ENCODE measurements at regions not wholly inside any gene's neighbourhood (a gene's known extent, or its start where the extent isn't known, plus 50 kb on each side); places are given as distances from the start of the nearest gene placed in this dataset.
"Not testable (repeated sequence)": the region's sequence is repeated elsewhere in the genome, so short reads cannot be mapped to it uniquely, and the experiment has no call there.

DNA sequence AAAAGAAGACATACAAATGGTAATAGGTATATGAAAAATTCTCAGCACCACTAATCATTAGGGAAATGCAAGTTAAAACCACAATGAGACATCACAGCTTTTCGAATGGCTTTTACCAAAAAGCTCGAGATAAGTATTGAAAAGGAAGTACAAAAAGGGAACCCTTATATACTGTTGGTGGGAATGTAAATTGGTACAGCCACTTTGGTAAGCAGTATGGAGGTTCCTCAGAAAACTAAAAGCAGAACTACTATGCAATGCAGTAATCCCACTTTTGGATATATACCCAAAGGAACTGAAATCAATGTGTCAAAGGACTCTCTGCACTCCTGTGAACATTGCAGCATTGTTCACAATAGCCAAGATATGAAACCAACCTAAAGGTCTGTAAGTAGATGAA lies 107.5 kb upstream of the SPATS2L start:
- H3K4me1 ChIP-seq: no peaks in the 10 kb centered on the region
- ATAC-seq (peak in 3 of 4 donors; percentile 34 to 56 (median 42)), DNase-seq (no peak)
- no peaks in the 10 kb centered on the region for H3K36me3 ChIP-seq
- TF ChIP-seq POLR2A (IDR thresholded peaks at IDR 0.05): no peak
- TF ChIP-seq, protein P1, sequence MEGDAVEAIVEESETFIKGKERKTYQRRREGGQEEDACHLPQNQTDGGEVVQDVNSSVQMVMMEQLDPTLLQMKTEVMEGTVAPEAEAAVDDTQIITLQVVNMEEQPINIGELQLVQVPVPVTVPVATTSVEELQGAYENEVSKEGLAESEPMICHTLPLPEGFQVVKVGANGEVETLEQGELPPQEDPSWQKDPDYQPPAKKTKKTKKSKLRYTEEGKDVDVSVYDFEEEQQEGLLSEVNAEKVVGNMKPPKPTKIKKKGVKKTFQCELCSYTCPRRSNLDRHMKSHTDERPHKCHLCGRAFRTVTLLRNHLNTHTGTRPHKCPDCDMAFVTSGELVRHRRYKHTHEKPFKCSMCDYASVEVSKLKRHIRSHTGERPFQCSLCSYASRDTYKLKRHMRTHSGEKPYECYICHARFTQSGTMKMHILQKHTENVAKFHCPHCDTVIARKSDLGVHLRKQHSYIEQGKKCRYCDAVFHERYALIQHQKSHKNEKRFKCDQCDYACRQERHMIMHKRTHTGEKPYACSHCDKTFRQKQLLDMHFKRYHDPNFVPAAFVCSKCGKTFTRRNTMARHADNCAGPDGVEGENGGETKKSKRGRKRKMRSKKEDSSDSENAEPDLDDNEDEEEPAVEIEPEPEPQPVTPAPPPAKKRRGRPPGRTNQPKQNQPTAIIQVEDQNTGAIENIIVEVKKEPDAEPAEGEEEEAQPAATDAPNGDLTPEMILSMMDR (IDR thresholded peaks at IDR 0.05): no peak
- no peaks in the 10 kb centered on the region for H3K27me3 ChIP-seq
- intact Hi-C loops (cut with DNase I): no loop called here
- no peak overlapping the region for H3K27ac ChIP-seq
- WGBS (ENCODE audit: insufficient coverage, low coverage, low lambda C conversion rate, missing lambda C conversion rate): 50% methylated on average over 2 of the region's 2 CpGs
- H3K9me3 ChIP-seq: no peaks in the 10 kb centered on the region
- no peak overlapping the region for H3K4me3 ChIP-seq

DNA sequence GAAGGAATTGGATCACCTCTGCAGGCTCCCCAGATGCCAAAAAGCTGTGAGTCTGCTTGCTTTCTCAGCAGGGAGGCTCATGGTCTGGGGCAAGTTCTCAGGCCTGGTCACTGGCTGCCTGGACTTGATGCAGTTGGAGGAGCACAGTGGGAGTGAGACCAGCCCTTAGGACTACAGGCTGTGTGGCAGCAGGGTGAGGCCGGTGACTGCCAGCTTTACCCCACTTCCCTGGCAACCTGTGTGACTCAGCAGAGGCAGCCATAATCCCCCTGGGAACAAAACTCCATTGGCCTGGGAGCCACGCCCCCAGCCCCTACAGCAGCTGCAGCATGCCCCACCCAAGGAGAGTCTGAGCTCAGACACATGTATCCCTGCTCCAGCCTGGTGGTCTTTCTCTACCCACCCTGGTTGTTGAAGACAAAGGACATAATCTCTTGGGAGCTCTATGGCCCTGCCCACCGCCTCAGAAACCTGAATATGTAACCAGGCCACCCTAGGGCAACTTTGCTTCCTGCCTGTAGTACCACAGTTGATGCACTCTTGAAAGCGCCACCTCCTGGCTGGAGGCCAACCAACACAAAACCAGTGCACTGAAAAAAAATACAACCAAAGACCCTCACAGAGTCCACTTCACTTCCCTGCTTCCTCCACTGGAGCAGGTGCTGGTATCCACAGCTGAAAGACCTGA lies 106.8 kb upstream of the SPATS2L start:
- no peak for TF ChIP-seq POLR2A (IDR thresholded peaks at IDR 0.05)
- TF ChIP-seq, protein P1 (IDR thresholded peaks at IDR 0.05): no peak
- DNase-seq: no peak
- H3K27ac ChIP-seq: no peak overlapping the region
- H3K9me3 ChIP-seq: no peaks in the 10 kb centered on the region
- H3K27me3 ChIP-seq: no peaks in the 10 kb centered on the region
- no peak for ATAC-seq
- no peaks in the 10 kb centered on the region for H3K36me3 ChIP-seq
- H3K4me1 ChIP-seq: no peaks in the 10 kb centered on the region
- 90% methylated on average over 2 of the region's 4 CpGs for WGBS (ENCODE audit: insufficient coverage, low coverage, low lambda C conversion rate, missing lambda C conversion rate)
- H3K4me3 ChIP-seq: no peak overlapping the region
- intact Hi-C loops (cut with DNase I): no loop called here

- H3K4me3 ChIP-seq; ATAC-seq; H3K4me1 ChIP-seq; intact Hi-C loops (cut with DNase I); H3K27ac ChIP-seq; H3K9me3 ChIP-seq; H3K27me3 ChIP-seq; H3K36me3 ChIP-seq; DNase-seq: not testable (repeated sequence)
- 76% methylated on average over 4 of the region's 4 CpGs for WGBS (ENCODE audit: insufficient coverage, low coverage, low lambda C conversion rate, missing lambda C conversion rate)
Measured at GRCh38 chr2:200201839-200202238, 104.7 kb upstream of the SPATS2L start.

DNA sequence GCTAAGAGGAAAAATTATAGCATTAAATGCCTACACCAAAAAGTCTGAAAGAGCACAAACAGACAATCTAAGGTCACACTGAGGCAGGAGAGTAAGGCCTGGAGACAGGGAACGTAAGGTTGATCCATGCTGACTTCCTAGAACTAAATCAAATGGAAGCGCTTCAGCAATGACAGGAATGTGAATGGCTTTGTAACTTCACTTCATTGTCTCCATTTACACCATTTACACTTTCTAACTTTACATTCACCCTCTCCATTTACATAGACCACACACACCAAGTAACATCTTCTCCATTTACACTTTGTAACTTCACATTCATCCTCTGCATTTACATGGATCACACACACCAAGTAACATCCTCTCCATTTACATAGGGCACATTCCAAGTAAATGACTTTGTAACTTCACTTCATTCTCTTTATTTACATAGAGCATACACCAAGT lies 103.1 kb upstream of the SPATS2L start:
- H3K4me3 ChIP-seq: no peak overlapping the region
- ATAC-seq: no peak
- intact Hi-C loops (cut with DNase I): no loop called here
- DNase-seq: no peak
- no peaks in the 10 kb centered on the region for H3K36me3 ChIP-seq
- 82% methylated on average over 2 of the region's 2 CpGs for WGBS (ENCODE audit: insufficient coverage, low coverage, low lambda C conversion rate, missing lambda C conversion rate)
- H3K27ac ChIP-seq: no peak overlapping the region
- no peaks in the 10 kb centered on the region for H3K9me3 ChIP-seq
- H3K4me1 ChIP-seq: no peaks in the 10 kb centered on the region
- no peaks in the 10 kb centered on the region for H3K27me3 ChIP-seq
- TF ChIP-seq, protein P1 (IDR thresholded peaks at IDR 0.05): no peak

DNA sequence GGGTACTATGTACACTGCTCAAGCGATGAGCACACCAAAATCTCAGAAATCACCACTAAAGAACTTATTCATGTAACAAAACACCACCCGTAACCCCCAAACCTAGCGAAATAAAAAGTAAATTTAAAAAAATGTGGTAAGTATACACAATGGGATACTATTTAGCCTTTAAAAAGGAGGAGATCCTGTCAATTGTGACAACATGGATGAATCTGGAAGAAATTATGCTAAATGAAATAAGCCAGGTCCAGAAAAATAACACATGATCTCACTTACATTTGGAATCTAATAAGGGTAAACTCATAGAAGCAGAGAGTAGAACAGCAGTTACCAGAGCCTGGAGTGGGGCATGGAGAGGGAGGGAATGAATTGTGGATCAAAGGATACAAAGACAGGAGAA lies 98.5 kb upstream of the SPATS2L start:
- Histone ChIP-seq H3K36me3 (no peaks in the 10 kb centered on the region), H3K27ac (no peak overlapping the region), H3K4me1 (peaks cover 0 to 2% (median under 1%) of the 10 kb centered on the region in 4 donors), H3K27me3 (no peaks in the 10 kb centered on the region), H3K9me3 (no peaks in the 10 kb centered on the region), H3K4me3 (no peak overlapping the region)
- TF ChIP-seq, protein P1 (IDR thresholded peaks at IDR 0.05): no peak
- no peak for TF ChIP-seq POLR2A (IDR thresholded peaks at IDR 0.05)
- DNase-seq (no peak), ATAC-seq (no peak)
- WGBS (ENCODE audit: insufficient coverage, low coverage, low lambda C conversion rate, missing lambda C conversion rate): 64% methylated on average over 3 of the region's 3 CpGs
- intact Hi-C loops (cut with DNase I): no loop called here
